HG02973 (cell line): ENCODE measurements at regions not wholly inside any gene's neighbourhood (a gene's known extent, or its start where the extent isn't known, plus 50 kb on each side); places are given as distances from the start of the nearest gene placed in this dataset.

Experiments used
- ATAC-seq: cut with Tn5 transposase; IDR thresholded peaks from one replicate; pipeline ENCODE4 v1.9.1; 2021; ENCODE audit warnings: moderate library complexity; ENCODE audit not compliant: unreplicated experiment

DNA sequence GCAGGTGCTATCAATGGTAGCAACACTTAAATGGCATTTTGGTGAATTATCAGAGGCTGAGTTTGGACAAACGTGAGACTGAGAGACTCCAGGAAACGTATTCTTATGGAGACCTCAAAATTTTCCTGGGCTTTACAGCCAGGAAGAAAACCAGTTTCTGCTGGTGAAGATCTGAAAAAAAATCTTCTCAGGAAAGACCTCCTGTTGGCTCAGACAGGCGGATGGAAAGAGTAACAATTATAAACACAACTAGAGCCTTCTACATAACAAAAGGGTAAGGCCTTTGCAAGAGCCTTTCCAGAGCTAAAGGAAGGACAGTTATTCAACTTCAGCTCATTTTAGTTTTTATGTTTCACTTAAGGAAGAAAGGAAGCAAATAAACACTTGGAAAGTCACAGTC, 274.4 kb downstream of the THBS2 start:
- no peak for ATAC-seq

GRCh38 chr6:168972128-168972527, 281.5 kb downstream of the THBS2 start:
- no peak for ATAC-seq

DNA sequence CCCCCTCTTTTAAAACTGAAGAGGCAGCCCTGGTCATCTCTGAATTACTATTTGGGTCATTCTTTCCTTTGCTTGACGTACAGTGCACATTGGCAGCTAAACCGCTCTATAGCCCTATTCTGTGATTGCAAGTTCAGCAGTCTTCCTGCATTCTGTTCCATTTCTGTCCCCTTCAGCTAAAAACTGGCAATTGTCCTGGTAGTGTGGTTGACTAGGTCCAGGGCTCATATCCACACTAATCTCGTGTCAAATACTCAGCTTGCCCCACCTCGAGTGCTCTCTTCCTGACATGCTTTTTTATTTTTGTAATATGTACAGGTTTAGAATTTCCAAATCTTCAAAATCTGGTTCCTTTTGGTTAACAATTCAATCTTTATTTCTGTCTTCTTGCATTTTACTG, 282.1 kb downstream of the THBS2 start:
- no peak for ATAC-seq

GRCh38 chr6:168968801-168969200, 284.8 kb downstream of the THBS2 start:
- ATAC-seq = no peak

DNA sequence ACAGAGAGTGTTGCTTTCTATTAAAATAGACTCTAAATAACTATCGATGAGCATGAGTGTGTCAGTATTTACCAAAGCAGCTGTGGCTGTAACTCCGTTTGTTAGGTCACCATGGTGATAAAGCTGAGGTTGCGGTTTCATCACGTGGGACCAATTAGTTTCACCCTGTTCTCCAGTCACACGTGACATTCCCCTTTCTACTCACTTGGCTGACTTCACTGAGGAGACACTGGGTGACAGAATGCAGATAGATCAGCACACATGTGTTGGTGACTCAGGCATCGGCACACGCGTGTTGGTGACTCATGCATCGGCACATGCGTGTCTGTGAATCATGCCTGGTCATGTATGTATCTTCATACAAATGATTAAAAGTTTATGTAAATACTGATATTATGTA, 285.4 kb downstream of the THBS2 start:
- no peak for ATAC-seq

DNA sequence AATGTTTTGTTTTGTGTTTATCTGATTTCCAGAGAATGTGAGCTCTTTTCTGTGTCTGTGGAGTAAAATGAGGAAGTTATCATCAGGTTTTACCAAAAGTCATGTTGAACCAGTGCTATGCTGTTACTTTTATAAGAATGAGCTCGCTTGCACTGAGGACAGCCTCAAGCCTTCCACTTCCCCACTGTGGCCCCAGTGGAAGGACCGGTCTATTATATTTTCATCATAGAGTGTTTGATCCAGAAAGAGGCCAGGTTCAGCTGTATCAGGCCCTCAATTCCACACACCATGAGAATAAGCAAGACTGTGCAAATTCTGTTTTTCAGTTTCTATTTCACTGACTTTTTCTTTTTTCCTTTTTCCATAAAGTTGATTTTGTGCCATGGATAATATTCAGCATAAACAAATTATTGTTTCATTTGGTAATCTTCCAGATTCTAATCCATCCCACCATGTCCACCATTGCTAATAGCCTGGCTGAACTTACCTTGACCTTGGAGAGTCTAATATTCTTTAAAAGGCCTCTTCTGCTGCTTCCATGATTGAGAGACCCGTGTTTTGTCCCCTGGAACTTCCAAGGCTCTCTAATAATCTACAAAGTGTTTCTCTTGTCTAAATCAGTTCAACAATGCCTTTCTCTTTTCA, 286.2 kb downstream of the THBS2 start:
- no peak for ATAC-seq

DNA sequence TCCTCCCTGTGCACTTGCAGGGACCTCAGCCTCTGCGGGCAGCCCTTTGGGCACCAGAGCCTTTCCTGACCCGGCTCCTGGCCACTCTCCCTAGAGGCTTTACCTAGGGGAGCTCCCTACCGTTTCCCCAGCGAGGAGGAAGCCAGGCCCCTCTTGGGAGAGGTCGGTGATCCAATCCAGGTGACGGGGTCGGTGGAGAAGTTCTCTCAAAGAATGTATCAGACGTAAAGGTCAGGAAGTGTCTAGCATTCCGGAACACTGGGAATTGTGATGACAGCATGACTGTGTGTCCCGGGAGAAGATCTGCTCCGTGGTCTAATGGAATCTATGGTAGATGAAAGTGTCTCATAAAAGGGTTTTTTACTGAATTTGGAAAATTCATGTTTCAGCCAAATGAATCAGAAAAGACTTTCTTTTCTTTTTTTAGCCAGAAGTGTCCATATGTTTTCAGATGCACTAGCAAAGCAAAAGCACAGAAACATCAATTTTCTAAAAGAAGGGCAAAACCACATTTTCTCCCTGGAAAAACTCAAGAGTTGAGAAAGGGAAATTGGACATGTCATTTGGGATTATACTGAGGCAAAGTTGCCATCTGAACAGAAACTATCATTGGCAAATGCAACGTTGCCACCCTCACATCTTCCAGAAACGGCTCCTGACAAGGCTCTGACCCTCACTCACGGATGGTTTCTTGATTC, 289.4 kb downstream of the THBS2 start:
- no peak for ATAC-seq

GRCh38 chr6:168962886-168963285, 290.8 kb downstream of the THBS2 start:
- ATAC-seq = no peak

DNA sequence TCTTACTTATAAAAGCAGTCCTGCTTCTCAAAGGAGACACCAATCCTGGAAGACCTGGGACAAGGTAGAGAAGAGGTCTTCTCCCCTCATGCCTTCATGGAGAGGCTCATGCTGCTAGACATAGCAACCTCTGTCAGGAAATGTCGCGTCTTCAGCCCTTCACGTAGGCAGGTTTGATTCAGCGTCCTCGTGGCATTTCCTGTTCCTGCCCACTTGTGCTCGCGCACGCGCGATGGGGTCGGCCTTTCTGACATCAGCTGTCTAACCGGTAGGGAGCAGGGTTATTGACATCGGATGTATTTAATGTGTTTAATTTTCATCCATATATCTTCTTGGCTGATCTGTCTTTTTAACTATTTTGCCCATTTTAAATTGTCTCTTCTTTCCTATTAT, 292.4 kb downstream of the THBS2 start:
- no peak for ATAC-seq

DNA sequence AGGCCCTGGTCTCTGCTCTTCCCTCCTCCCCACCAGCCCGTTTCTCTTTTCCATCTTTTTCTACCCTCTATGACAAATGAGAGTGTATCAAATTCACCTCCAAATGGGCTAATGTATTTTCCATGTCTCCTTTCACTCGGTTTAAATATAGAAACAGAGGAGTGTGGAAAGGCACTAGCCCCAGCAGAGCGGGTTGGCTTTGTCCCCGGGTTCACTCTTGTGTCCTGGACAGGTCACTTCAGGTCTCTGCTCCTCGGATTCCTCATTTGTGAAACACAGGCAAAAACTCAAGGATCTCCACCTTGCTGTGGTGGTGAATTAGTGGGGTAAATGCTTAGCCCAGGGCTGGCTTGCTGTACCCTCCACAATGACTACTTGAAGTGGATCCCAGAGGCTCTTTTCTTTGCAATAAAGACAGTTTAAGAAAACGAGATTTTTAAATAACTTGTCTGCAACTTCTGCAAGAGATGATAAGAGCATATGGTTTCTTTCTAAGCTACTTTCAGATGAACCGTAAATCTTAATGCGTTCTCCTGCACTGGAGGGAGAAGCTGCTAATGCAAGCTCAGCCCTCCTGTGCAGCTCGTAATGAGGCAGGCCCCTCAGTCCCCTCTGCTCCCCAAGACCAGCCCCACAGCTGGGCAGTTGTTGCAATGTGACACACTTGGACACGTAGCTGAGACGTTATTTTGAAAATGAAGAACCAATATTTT, 292.9 kb downstream of the THBS2 start:
- no peak for ATAC-seq

DNA sequence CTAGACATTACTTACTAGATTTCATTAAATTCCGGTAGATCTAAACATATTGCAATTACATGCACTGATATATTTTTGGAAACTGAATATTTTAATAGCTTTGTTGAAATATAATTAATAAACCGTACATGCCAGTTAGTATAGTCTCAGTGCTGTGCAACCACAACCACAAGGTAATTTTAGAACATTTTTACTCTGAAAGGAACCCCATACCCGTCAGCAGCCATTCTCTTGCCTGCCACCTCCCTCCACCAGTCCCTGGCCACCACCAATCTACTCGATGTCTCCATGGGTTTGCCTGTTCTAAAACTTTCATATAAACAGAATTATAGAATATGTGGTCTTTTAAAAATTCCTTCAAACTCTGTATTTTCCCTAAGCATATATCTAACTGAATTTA, 293.9 kb downstream of the THBS2 start:
- ATAC-seq = no peak

- peak; percentile 81 for ATAC-seq
These were observed 296.5 kb downstream of the THBS2 start for GRCh38 chr6:168956884-168957730.

DNA sequence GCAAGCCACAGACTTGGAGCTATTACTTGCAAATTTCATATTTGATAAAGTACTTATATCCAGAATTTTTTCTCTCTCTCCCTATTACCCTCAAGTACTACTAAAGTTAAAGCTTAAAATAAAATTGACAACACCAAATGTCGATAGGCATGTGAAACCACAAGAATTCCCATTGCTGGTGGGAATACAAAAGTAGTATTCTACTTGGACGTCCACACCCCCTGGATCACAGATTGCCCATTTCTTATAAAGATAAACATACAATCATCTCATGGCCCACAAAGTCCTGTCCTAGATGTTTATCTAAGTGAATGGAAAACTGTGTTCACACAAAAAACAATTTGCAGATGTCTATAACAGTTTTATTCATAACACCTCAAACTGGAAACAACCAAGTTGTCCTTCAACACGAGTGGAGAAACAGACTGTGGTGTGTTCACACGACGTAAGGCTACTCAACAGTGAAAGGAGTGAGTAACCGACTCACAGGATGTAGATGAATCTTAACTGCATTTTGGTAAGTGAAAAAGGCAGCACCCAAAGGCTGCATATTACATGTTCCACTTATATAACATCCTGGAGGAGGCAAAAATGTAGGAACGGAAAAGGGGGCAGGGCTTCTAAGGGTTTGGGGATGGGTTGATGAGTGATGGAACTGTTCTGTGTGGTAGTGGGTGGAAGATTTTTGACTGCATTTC, 297.4 kb downstream of the THBS2 start:
- ATAC-seq = no peak

GRCh38 chr6:168953461-168953860, 300.2 kb downstream of the THBS2 start:
- ATAC-seq = no peak

- no peak for ATAC-seq
These were observed 302.4 kb downstream of the THBS2 start for GRCh38 chr6:168951217-168951616.

- no peak for ATAC-seq
These were observed 302.8 kb downstream of the THBS2 start for GRCh38 chr6:168950858-168951214.

DNA sequence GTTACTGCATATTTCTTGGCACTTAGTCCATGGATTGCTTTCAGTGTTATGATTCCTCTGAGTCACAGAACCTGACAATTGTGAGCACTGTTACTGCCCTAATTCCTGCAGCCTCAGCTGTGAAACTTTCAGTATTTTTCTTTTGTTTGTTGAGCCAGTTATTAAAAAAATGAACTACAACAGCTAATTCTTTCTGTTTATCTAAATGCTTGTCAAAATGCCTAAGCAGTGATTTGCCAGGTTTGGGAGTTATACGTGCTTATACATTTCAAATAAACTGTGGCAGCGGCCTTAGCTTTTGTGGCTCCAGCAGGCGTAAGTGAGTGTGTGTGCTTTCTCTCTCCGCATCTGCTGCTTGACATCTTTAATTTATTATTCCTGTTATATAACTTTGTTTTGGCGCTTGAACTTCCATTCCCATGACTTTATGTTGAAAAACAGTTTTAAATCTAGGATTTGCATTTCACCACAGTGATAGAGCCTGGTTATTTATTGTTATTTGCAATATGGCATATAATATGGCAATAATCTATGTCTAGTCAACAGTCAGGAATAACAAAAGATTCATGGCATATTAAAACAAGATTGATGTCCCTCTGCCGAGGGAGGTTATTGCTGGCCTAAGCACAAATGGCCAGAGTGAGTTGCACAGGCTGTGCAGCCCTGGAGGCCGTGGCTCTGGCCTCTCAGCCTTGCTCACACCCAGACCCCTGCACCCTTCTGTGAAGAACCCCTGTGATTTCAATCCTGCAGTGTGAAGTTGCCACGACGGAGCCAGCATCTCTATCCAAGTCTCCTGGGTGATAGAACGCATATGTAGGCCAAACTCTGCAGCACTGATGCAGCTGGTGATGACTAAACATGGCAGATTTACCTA, 303.4 kb downstream of the THBS2 start:
- ATAC-seq = no peak

DNA sequence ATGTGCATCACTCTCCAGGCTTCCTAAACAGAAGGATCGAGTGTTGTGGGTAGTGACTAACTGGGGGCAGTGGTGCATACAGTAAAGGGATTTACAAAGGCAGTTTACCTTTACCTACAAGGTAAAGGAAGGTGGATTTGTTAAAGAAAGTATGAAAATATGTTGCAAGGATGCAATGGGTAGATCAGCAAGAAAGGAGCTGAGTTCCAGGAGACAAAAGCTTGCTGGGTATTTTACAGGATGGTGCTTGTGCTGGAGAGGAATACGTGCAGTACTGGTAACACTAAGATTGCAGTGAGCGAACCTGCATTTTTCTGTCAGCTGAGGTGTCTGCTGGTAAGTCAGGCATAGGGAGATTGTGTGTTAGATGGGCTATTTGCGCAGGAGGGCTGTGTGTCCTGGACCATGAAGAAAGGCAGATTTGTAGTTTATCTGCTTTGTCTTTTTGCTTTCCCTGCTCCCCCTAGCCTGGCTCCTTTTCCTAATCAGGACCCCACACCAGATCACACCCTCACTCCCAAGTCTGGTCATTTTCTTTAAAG, 304.6 kb downstream of the THBS2 start:
- no peak for ATAC-seq

- no peak for ATAC-seq
These were observed 305.6 kb downstream of the THBS2 start for GRCh38 chr6:168948002-168948401.
